ENCODE measurements at regions not wholly inside any gene's neighbourhood (a gene's known extent, or its start where the extent isn't known, plus 50 kb on each side); places are given as distances from the start of the nearest gene placed in this dataset.

DNA sequence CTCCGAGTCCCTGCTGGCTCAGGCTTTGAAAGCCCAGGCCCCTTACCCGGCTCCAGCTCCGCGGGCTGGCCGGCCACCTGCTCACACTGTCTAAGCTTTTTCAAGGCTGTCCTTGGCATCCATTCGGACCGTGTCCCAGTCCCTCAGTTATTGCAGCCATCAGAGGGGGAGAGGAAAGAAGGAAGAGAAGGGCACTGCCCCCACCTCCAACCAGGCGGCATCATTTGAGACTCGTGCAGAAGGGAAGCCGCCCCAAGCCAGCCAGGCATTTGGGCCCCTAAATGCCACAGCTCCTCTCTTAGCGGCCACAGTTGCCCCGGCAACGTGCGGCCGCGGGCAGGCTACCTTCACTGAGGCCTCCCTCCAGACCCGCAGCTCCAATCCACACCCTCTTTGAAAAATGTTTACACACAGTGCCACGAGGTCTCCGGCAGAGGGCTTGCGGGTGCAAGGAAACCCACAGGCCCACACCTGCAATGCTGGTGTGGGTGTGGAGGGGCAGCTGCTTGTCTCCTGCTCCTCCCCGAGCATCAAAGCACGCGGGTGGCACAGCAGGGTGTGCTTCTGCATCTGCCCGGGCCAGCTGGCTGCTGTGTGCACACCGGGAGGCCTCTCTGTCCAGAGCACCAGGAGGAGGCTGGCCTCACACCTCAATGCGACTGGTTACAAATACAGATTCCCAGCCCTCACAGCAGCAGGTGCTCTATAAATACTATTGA is 124.4 kb downstream of the CTTN start:
- peak; percentile 12 for DNase-seq

- no peak for DNase-seq
These were observed 125.2 kb downstream of the CTTN start for GRCh38 chr11:70523384-70524095.

DNA sequence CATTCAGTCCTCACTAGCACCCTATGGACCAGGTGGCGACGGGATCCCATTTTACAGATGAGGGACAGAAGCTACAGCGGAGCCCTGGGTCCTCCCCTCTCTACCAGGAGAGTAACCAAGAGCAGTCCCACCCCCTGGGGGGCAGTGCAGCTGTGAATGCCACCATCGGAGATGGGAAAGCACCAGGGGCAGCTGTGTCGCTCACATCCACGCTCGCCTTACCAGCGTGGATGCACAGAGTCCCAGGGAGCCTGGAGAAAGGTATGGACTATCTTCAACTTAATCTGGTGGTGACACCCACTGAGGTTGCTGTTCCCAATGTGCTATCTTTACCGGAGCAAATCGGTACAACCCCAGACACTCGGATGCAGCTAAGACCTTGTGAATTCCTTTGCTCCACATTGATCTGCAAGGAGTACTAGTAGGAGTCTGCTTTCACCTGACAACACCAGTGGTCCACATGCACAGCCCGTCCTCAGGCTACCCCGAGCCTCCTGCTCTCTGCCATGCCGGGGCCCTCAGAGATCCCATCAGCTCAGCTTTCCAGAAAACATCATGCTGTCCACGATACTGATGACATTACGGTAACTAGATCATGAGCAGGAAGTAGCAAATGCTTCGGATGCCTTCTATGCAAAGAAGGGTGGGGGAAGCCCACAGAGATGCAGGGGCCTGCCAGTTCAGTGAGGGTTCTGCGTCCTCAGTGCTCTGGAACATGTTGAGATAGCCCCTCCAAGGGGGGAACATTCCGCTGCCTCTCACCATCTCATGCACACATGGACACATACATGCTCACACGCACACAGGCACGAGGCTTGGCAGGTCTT is 126.0 kb downstream of the CTTN start:
- DNase-seq = no peak

- no peak for DNase-seq
These were observed 126.7 kb downstream of the CTTN start for GRCh38 chr11:70525006-70525405.

DNA sequence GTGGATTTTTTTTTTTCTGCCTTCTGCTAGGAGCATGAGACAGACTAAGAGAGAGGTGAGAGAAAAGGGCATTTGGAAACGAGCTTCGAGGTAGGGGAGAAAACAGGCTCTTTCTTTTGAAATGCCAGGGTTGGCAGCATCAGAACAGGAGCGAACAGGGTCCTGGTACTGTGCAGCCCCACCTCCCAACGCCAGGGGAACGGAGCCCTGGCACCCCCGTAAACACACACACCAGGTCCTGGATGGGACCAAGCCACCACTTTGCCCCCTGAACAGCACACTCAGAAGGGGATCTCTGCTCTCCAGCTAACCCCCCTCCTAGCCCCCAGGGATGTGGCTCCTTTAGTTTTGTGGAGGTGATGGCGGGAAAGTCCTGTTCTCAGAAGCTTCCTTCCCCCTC is 127.1 kb downstream of the CTTN start:
- DNase-seq = no peak

DNA sequence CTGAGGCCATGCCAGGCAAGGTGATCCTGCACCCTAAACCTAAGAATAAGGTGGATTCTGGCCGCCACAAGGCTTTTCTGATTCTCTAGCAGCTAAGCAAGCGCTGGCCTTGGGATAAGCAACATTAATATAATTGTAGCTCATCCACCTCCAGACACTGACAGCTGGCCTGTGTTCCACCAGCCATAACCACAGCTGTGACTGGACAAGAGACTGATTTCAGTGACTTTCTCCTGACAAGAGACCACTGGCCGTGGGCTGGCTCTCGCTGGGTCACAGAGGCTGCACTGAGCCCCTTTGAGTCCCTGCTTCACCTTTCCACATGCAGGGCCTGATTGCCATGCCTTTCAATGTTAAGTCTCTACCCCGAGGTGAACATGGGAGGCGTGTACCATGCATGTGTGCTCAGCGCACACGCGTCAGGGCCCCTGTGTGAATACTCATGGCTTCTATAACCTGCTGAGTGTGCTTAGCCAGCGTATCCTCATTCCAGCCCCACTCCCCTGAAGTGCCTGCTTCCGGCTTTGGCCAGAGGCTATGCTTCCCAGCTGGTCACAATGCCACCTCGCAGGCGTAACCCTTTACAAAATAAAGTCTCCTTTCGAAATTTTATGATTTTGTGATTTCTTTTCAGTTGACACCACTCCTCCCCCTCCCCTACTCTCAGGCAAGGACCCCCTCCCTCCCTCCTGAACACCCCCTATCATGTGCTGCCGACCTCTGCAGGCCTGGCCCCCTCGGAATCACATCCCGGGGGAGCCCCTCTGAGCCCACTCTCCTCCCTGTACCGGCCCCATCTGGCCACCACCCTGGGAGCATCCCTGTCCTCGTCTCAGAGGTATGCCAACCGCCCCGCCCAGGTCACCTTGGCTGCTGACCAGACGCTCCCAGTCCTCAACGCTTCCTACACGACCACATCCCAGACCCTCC is 128.1 kb downstream of the CTTN start:
- DNase-seq = no peak

DNA sequence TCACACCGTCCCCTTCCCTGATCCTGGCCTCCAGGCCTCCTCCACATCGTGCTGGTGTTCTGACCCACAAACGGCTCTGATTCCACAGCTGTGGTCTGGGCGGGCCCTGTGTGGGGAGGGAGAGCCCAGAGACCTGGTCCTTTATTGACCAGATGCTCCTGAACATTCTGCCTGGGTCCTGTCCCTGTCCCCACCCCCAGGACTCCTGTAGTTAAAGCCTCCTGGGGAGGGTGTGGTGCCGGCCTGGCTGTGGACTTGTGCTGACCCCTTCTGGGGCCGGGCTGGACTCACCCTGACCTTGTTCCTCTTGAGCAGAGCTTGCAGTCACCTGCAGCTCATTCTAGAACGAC is 128.7 kb downstream of the CTTN start:
- DNase-seq = no peak

GRCh38 chr11:70527429-70528045 is 129.2 kb downstream of the CTTN start:
- DNase-seq = no peak

DNA sequence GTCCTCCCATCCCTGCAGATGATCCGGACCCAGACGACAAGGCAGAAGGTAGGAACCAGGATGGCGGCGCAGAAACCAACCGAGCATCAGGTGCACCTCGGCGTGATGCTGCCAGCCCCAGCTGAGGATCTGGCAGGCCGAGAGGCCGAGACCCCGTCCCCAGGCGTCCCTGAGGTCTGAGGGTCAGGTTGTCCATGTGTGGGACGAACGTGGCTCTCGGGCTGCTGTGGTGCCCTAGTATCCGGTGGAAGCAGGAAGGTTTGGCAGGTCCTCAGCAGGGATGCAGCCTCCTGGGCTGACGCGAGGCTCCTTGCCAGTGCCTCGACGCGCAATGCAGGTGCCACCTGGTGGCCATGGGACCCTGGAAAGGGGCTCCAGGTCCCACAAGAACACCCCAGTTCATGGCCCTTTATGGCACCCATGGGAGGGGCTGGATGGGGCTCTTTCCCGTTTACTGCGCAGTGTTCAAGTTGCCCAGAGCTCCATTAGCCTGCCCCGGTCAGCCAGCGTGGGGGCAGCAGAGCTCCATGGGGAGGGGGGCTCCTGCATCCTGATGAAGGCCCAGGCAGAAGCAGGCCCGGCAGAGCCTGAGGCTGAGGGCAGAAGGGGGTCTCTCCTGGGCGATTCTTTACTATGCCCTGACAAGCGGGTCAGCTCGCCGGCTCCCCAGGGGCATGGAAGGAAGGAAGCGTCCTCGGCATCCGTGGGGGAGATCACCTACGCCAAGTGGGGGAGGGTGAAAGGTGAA is 129.9 kb downstream of the CTTN start:
- DNase-seq = no peak

GRCh38 chr11:70528794-70529580 is 130.7 kb downstream of the CTTN start:
- no peak for DNase-seq

GRCh38 chr11:70530010-70530409 is 131.7 kb downstream of the CTTN start:
- no peak for DNase-seq

GRCh38 chr11:70530629-70531185 is 132.4 kb downstream of the CTTN start:
- DNase-seq = no peak

DNA sequence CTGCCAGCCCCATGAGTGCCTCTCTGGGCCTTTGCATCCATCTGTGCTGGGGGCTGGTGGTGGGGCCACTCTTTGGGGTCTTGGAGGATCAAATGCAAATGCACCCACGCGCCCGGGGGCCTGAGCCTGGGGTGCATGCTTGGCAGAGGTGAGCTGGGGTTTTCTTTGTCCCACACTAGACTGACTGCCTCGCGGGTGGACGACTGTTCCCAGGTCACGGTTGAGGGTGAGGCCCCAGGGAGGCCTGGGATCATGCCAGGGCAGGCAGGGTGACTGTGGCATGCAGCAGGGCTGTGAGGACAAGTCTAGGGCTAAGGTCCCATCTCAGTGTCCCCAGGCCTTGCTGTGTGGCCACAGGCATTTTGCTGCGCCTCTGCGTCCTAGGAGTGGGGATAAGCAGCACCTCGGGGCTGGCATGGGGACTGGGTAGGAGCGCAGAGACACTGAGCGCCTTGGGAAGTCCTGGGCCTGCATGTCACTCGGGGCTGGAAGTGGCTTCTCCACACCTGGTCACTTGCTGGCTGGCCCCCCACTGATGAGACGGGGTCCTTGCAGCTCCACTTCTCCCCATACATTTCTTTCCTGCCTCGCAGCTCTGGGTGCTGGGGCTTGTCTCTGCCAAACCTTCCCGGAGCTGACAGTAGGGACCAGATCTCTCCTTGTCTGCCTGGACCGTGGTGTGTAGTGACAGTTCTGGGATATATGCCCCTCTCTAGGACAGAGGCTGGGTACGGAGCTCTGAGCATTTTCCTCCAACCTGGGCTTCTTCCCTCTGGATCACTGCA is 133.1 kb downstream of the CTTN start:
- DNase-seq = no peak

- DNase-seq = no peak
These were observed 133.7 kb downstream of the CTTN start for GRCh38 chr11:70532066-70532440.

- no peak for DNase-seq
These were observed 134.4 kb downstream of the CTTN start for GRCh38 chr11:70532731-70533130.

- DNase-seq = no peak
These were observed 137.1 kb downstream of the CTTN start for GRCh38 chr11:70535191-70535971.

DNA sequence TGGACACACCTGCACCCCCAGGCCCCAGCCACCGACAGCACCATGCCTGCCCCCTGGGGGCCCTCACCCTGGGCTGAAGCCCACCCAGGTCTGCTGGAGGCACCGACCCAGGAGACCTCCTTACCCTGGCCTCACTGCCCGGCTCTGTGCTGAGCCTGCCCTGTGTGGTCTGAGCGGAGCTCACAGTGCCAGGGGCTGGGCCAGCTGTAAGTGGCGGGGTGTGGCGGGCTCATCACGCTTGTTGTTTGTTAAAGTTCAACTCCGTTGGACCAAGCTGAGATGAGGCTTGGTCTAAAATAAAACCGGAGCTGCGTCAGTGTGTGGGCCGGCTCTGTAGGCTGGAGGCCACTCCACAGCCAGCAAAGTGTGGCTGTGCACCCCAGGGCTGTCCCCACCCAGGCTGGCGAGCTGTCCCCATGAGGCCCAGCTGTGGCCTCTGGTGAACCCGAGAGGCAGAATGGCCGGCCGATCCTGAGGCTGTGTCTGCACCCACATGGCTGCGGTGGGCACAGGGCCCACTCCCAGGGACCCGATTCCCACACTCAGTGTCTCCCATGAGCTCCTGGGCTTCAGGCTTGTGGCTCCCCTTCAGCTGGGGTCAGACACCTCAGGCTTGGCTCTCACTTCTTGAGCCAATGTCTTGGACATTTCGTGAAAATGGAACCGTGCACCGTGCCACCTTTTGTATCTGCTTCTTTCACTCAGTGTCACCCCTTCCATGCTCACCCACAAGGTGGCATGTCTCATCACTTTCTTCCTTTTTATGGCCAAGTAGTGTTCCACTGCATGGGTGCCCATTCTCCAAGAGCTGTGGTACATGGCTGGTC is 137.9 kb downstream of the CTTN start:
- no peak for DNase-seq
